Neutrophil (primary cell): ENCODE measurements at regions not wholly inside any gene's neighbourhood (a gene's known extent, or its start where the extent isn't known, plus 50 kb on each side); places are given as distances from the start of the nearest gene placed in this dataset.

Experiments
- H3K27ac ChIP-seq: fragments of 200-600 bp; sonication (generic); 2 replicates; pipeline ENCODE4 v1.5.1; 2016; ENCODE audit warnings: mild to moderate bottlenecking, moderate library complexity
- H3K27me3 ChIP-seq: fragments of 200-600 bp; sonication (generic); 2 replicates; pipeline ENCODE4 v1.6.0; 2016; ENCODE audit warnings: mild to moderate bottlenecking
- H3K36me3 ChIP-seq: fragments of 200-600 bp; sonication (generic); 2 replicates; pipeline ENCODE4 v1.5.1; 2017
- H3K4me1 ChIP-seq, 2 experiments: fragments of 200-600 bp in 1 of 2; sonication (generic) in 1 of 2; 1 replicate in 1 of 2; 2 replicates in 1 of 2; pipeline versions ENCODE4 v1.5.1 to v1.6.1; 2013 to 2016; ENCODE audit warnings: low read depth in 1 of 2, low read length in 1 of 2, mild to moderate bottlenecking in 1 of 2, moderate library complexity in 1 of 2; ENCODE audit not compliant: control insufficient read depth in 1 of 2, insufficient read depth in 1 of 2
- H3K4me3 ChIP-seq, 2 experiments: fragments of 200-600 bp in 1 of 2; sonication (generic) in 1 of 2; 1 replicate in 1 of 2; 2 replicates in 1 of 2; pipeline ENCODE4 v1.5.1; 2013 to 2016; ENCODE audit warnings: low read depth in 1 of 2, low read length in 1 of 2, mild to moderate bottlenecking in 1 of 2, moderate library complexity in 1 of 2
- H3K9me3 ChIP-seq: fragments of 200-600 bp; sonication (generic); 2 replicates; pipeline ENCODE4 v1.5.1; 2016
- CTCF ChIP-seq: fragments of 200-600 bp; sonication (generic); IDR thresholded peaks from 2 replicates; pipeline ENCODE4 v1.5.1; 2016; ENCODE audit warnings: antibody characterized with exemption

- H3K36me3 ChIP-seq, result no peaks in the 10 kb centered on the region
- H3K27me3 ChIP-seq, result peaks cover 5% of the 10 kb centered on the region
- TF ChIP-seq CTCF, result no peak
Observed at GRCh38 chr1:22257290-22258275, 114.7 kb upstream of the WNT4 start.

GRCh38 chr1:22258698-22259097, 115.8 kb upstream of the WNT4 start:
- Histone ChIP-seq H3K4me1 (no peaks in the 10 kb centered on the region), H3K36me3 (no peaks in the 10 kb centered on the region), H3K27ac (no peak overlapping the region), H3K9me3 (no peaks in the 10 kb centered on the region), H3K27me3 (no peaks in the 10 kb centered on the region), H3K4me3 (no peak overlapping the region)
- no peak for TF ChIP-seq CTCF

More at GRCh38 chr1:22257290-22258275, 114.7 kb upstream of the WNT4 start:
- Histone ChIP-seq H3K27ac (no peak overlapping the region), H3K4me1 (no peaks in the 10 kb centered on the region), H3K9me3 (no peaks in the 10 kb centered on the region), H3K4me3 (no peak overlapping the region)

GRCh38 chr1:22259551-22260282, 116.8 kb upstream of the WNT4 start:
- H3K4me3 ChIP-seq, result no peak overlapping the region
- no peaks in the 10 kb centered on the region for H3K27me3 ChIP-seq
- TF ChIP-seq CTCF, result no peak
- H3K9me3 ChIP-seq, result no peaks in the 10 kb centered on the region
- H3K4me1 ChIP-seq, result no peaks in the 10 kb centered on the region
- no peak overlapping the region for H3K27ac ChIP-seq
- H3K36me3 ChIP-seq, result no peaks in the 10 kb centered on the region

GRCh38 chr1:22260860-22261432, 118.0 kb upstream of the WNT4 start:
- H3K4me3 ChIP-seq, result no peak overlapping the region
- no peak for TF ChIP-seq CTCF
- no peaks in the 10 kb centered on the region for H3K9me3 ChIP-seq
- no peaks in the 10 kb centered on the region for H3K4me1 ChIP-seq
- H3K36me3 ChIP-seq, result no peaks in the 10 kb centered on the region
- no peak overlapping the region for H3K27ac ChIP-seq
- H3K27me3 ChIP-seq, result no peaks in the 10 kb centered on the region

GRCh38 chr1:22261580-22261979, 118.7 kb upstream of the WNT4 start:
- Histone ChIP-seq H3K9me3 (no peaks in the 10 kb centered on the region), H3K4me1 (no peaks in the 10 kb centered on the region), H3K36me3 (no peaks in the 10 kb centered on the region), H3K27ac (no peak overlapping the region), H3K4me3 (no peak overlapping the region), H3K27me3 (no peaks in the 10 kb centered on the region)
- no peak for TF ChIP-seq CTCF
